IMR-90 (cell line): ENCODE measurements at regions not wholly inside any gene's neighbourhood (a gene's known extent, or its start where the extent isn't known, plus 50 kb on each side); places are given as distances from the start of the nearest gene placed in this dataset.
A peak's percentile ranks its signal among the peaks of the same experiment; 100 is the strongest.

Source experiments
- ATAC-seq: fragments of 200-7000 bp; cut with Tn5 transposase; 2 replicates; pipeline ENCODE4 v1.9.1; 2020; ENCODE audit warnings: low read depth, mild to moderate bottlenecking, moderate library complexity
- BruUV-seq: library from RNA; stranded (reverse); fragments of 400-500 nt; replicated peaks from 2 replicates; lab custom pipeline; 2021; lab: Mats Ljungman, UMichigan
- CTCF ChIA-PET: fragments of 300-600 bp; formaldehyde crosslinking; extraction: SDS; loops from one replicate; lab custom pipeline; 2021; ENCODE audit warnings: antibody characterized with exemption; lab: Yijun Ruan, JAX
- POLR2A ChIA-PET: fragments of 300-600 bp; sonication (Branson Sonifier 250); formaldehyde crosslinking; loops from one replicate; lab custom pipeline; 2022; ENCODE audit warnings: antibody characterized with exemption; ENCODE audit not compliant: unreplicated experiment; lab: Charles Lee
- DNase-seq: peaks from one replicate; pipeline ENCODE4 v3.0.0; 2013
- H2AFZ ChIP-seq: replicated peaks from 2 replicates; pipeline ENCODE3; 2013; ENCODE audit warnings: low read length, mild to moderate bottlenecking; ENCODE audit not compliant: poor library complexity
- H2AK5ac ChIP-seq: 2 replicates; pipeline ENCODE4 v1.6.1; 2013; ENCODE audit warnings: low read depth, low read length, inconsistent platforms
- H2AK9ac ChIP-seq: replicated peaks from 2 replicates; pipeline ENCODE3; 2013; ENCODE audit warnings: mild to moderate bottlenecking, low read depth, low read length, moderate library complexity; ENCODE audit not compliant: poor library complexity
- H2BK120ac ChIP-seq: 2 replicates; pipeline ENCODE4 v1.6.1; 2013; ENCODE audit warnings: low read depth, low read length, inconsistent platforms
- H2BK15ac ChIP-seq: 3 replicates; pipeline ENCODE4 v1.6.1; 2013; ENCODE audit warnings: low read depth, low read length, inconsistent platforms
- H2BK20ac ChIP-seq: 2 replicates; pipeline ENCODE4 v1.6.1; 2013; ENCODE audit warnings: low read depth, mild to moderate bottlenecking, inconsistent platforms, low read length, moderate library complexity
- H2BK5ac ChIP-seq: 2 replicates; pipeline ENCODE4 v1.6.1; 2013; ENCODE audit warnings: mild to moderate bottlenecking, low read depth, low read length, inconsistent platforms; ENCODE audit not compliant: poor library complexity, severe bottlenecking
- H3K14ac ChIP-seq: replicated peaks from 2 replicates; pipeline ENCODE4 v1.6.1; 2013; ENCODE audit warnings: low read depth, low read length, inconsistent platforms
- H3K18ac ChIP-seq: 2 replicates; pipeline ENCODE4 v1.6.1; 2013; ENCODE audit warnings: low read depth, low read length, control low read depth
- H3K23ac ChIP-seq: 2 replicates; pipeline ENCODE4 v1.6.1; 2013; ENCODE audit warnings: low read depth, low read length, inconsistent platforms
- H3K27ac ChIP-seq: 2 replicates; pipeline ENCODE4 v1.5.1; 2013; ENCODE audit warnings: mild to moderate bottlenecking, control low read depth, low read length; ENCODE audit not compliant: insufficient read depth
- H3K27me3 ChIP-seq: 2 replicates; pipeline ENCODE4 v1.6.1; 2013; ENCODE audit warnings: low read length; ENCODE audit not compliant: control insufficient read depth, insufficient read depth
- H3K36me3 ChIP-seq: 2 replicates; pipeline ENCODE4 v1.6.1; 2013; ENCODE audit warnings: low read length, mixed read lengths; ENCODE audit not compliant: control insufficient read depth, insufficient read depth
- H3K4ac ChIP-seq: 2 replicates; pipeline ENCODE4 v1.6.1; 2013; ENCODE audit warnings: low read depth, low read length, inconsistent platforms
- H3K4me1 ChIP-seq: 2 replicates; pipeline ENCODE4 v1.6.1; 2013; ENCODE audit warnings: low read length, mixed read lengths; ENCODE audit not compliant: control insufficient read depth, insufficient read depth
- H3K4me2 ChIP-seq: 2 replicates; pipeline ENCODE4 v1.6.1; 2013; ENCODE audit warnings: low read depth, mild to moderate bottlenecking, control low read depth, low read length, moderate library complexity
- H3K4me3 ChIP-seq: 2 replicates; pipeline ENCODE4 v1.5.1; 2013; ENCODE audit warnings: low read depth, mild to moderate bottlenecking, control low read depth, low read length, moderate library complexity; ENCODE audit not compliant: insufficient read depth
- H3K56ac ChIP-seq: 2 replicates; pipeline ENCODE4 v1.6.1; 2013; ENCODE audit warnings: low read length, inconsistent platforms; ENCODE audit not compliant: insufficient read depth; ENCODE audit errors: extremely low read depth
- H3K79me1 ChIP-seq, 2 experiments: 2 replicates each; pipeline ENCODE4 v1.6.1; 2013; ENCODE audit warnings: low read length in 2 of 2, inconsistent platforms in 1 of 2, low read depth in 1 of 2
- H3K9ac ChIP-seq: 2 replicates; pipeline ENCODE4 v1.6.1; 2013; ENCODE audit warnings: low read depth, low read length, control low read depth
- H3K9me1 ChIP-seq: 2 replicates; pipeline ENCODE4 v1.6.1; 2013; ENCODE audit warnings: low read length, inconsistent platforms; ENCODE audit not compliant: insufficient read depth
- H3K9me3 ChIP-seq: 2 replicates; pipeline ENCODE4 v1.6.1; 2013; ENCODE audit warnings: low read length; ENCODE audit not compliant: control insufficient read depth, insufficient read depth
- H4K20me1 ChIP-seq: 2 replicates; pipeline ENCODE4 v1.6.1; 2013; ENCODE audit warnings: low read length, inconsistent platforms; ENCODE audit not compliant: insufficient read depth
- H4K5ac ChIP-seq: 2 replicates; pipeline ENCODE4 v1.6.1; 2013; ENCODE audit warnings: mild to moderate bottlenecking, low read depth, low read length, control low read depth
- H4K8ac ChIP-seq, 2 experiments: 2 replicates each; pipeline ENCODE4 v1.6.1; 2013; ENCODE audit warnings: low read depth in 2 of 2, low read length in 2 of 2, control low read depth in 1 of 2, inconsistent platforms in 1 of 2
- H4K91ac ChIP-seq: 2 replicates; pipeline ENCODE4 v1.6.1; 2013; ENCODE audit warnings: low read depth, low read length, inconsistent platforms; ENCODE audit not compliant: insufficient read depth
- BHLHE40 ChIP-seq: fragments of 150-350 bp; IDR thresholded peaks from 2 replicates; pipeline ENCODE4 v1.6.1; 2016; ENCODE audit warnings: mild to moderate bottlenecking, low read depth, low read length
- CEBPB ChIP-seq: IDR thresholded peaks from 2 replicates; pipeline ENCODE4 v1.6.1; 2012; ENCODE audit warnings: low read depth, low read length, improper control_type of control experiment
- CHD1 ChIP-seq: IDR thresholded peaks from 2 replicates; pipeline ENCODE4 v1.6.1; 2012; ENCODE audit warnings: low read depth, low read length, improper control_type of control experiment
- CTCF ChIP-seq: conservative IDR thresholded peaks from 2 replicates; pipeline ENCODE4 v1.5.1; 2012; ENCODE audit warnings: mild to moderate bottlenecking, low read depth, low read length, improper control_type of control experiment
- FOS ChIP-seq: fragments of 150-350 bp; IDR thresholded peaks from 2 replicates; pipeline ENCODE4 v1.6.1; 2016; ENCODE audit warnings: low read depth, low read length
- MAFK ChIP-seq: IDR thresholded peaks from 2 replicates; pipeline ENCODE4 v1.6.1; 2012; ENCODE audit warnings: low read depth, low read length, improper control_type of control experiment
- MAZ ChIP-seq: IDR thresholded peaks from 2 replicates; pipeline ENCODE4 v1.6.1; 2012; ENCODE audit warnings: low read depth, mild to moderate bottlenecking, low read length, improper control_type of control experiment, moderate library complexity, borderline replicate concordance
- MXI1 ChIP-seq: IDR thresholded peaks from 2 replicates; pipeline ENCODE4 v1.6.1; 2012; ENCODE audit warnings: low read depth, mild to moderate bottlenecking, low read length, moderate library complexity, borderline replicate concordance
- NFE2L2 ChIP-seq: fragments of 150-350 bp; IDR thresholded peaks from 2 replicates; pipeline ENCODE4 v1.6.1; 2016; ENCODE audit warnings: low read depth, mild to moderate bottlenecking, low read length
- POLR2A ChIP-seq: IDR thresholded peaks from 2 replicates; pipeline ENCODE4 v1.6.1; 2012; ENCODE audit warnings: mild to moderate bottlenecking, low read depth, low read length
- RAD21 ChIP-seq: IDR thresholded peaks from 2 replicates; pipeline ENCODE4 v1.6.1; 2012; ENCODE audit warnings: low read length, improper control_type of control experiment
- RCOR1 ChIP-seq: IDR thresholded peaks from 2 replicates; pipeline ENCODE4 v1.6.1; 2012; ENCODE audit warnings: mild to moderate bottlenecking, low read length, improper control_type of control experiment; ENCODE audit not compliant: insufficient replicate concordance
- RFX5 ChIP-seq: IDR thresholded peaks from 2 replicates; pipeline ENCODE4 v1.8.0; 2012; ENCODE audit warnings: low read depth, mild to moderate bottlenecking, low read length, moderate library complexity
- SMC3 ChIP-seq: fragments of 150-350 bp; IDR thresholded peaks from 2 replicates; pipeline ENCODE4 v1.6.1; 2016; ENCODE audit warnings: low read depth, mild to moderate bottlenecking, antibody characterized with exemption, low read length, moderate library complexity
- USF2 ChIP-seq: fragments of 150-350 bp; IDR thresholded peaks from 2 replicates; pipeline ENCODE4 v1.6.1; 2017; ENCODE audit warnings: mild to moderate bottlenecking, antibody characterized with exemption, low read length, low read depth
- WGBS, 2 experiments: methylation state at CpG; one replicate each; pipeline versions ENCODE4 v1.1.5 to v1.1.7; 2013; ENCODE audit warnings: missing lambda C conversion rate in 2 of 2; ENCODE audit not compliant: insufficient read length in 1 of 2; ENCODE audit errors: extremely low coverage in 2 of 2; 5-methylcytosine and 5-hydroxymethylcytosine counted together
- dilution Hi-C: fragments of 300-500 bp; cut with HindIII; formaldehyde crosslinking; loops from one replicate; pipeline ENCODE4 v1.14.3; 2018; ENCODE audit warnings: low sequenced_read_pairs; ENCODE audit not compliant: unreplicated experiment
- in situ Hi-C: fragments of 300-500 bp; cut with MboI; formaldehyde crosslinking; loops from 3 replicates; pipeline ENCODE4 v1.14.3; 2019; ENCODE audit warnings: low sequenced_read_pairs, inconsistent platforms, mixed read lengths
- intact Hi-C: fragments of 100-400 bp; cut with micrococcal nuclease; formaldehyde crosslinking; loops from 2 replicates; pipeline ENCODE4 v1.10.0; 2022
- TF ChIP-seq, protein P1 (sequence below): fragments of 150-350 bp; IDR thresholded peaks from 2 replicates; pipeline ENCODE4 v1.6.1; 2016; ENCODE audit warnings: low read depth, mild to moderate bottlenecking, low read length, moderate library complexity, borderline replicate concordance

DNA sequence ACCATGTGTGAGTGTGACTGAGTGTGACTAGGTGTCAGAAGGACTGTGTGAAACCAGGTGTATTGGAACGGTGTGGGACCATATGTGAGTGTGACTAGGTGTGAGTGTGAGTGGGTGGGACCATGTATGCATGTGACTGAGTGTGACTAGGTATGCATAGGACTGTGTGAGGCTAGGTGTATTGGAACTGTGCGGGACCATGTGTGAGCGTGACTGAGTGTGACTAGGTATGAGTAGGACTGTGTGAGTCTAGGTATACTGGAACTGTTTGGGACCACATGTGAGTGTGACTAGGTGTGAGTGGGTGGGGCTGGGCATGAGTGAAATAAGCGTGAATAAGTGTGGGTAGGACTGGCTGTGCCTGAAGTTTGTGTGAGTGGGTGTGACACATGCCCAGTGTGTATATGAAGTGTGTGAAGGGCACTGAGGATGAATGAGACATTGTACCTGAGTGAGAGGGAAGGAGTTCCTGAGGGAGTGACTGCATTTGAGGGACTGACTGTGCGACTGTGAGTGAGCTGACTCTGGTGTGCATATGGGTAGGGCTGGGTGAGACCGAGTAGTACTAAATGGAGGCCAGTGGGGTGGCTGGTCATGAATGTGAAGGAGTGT lies 247.0 kb upstream of the CCDC54 start:
- Histone ChIP-seq H2BK15ac (no peak overlapping the region), H3K4me2 (no peak overlapping the region), H2AK5ac (no peak overlapping the region), H3K27me3 (no peaks in the 10 kb centered on the region; the same call in 1 of the 2 replicates), H3K9me1 (peaks cover 7% of the 10 kb centered on the region; the same call in 1 of the 2 replicates), H3K18ac (no peak overlapping the region), H2BK5ac (no peak overlapping the region), H3K56ac (no peak overlapping the region), H3K36me3 (no peaks in the 10 kb centered on the region), H3K14ac (no peak overlapping the region), H3K4me3 (no peak overlapping the region), H4K20me1 (no peaks in the 10 kb centered on the region), H4K8ac (no peak overlapping the region), H4K5ac (no peak overlapping the region), H3K9me3 (no peaks in the 10 kb centered on the region), H3K4ac (no peak overlapping the region), H3K9ac (no peak overlapping the region), H3K79me1 (no peaks in the 10 kb centered on the region), H2BK20ac (no peak overlapping the region), H2AK9ac (peak overlapping the region; percentile 42), H2AFZ (peak overlapping the region; percentile 33), H3K27ac (no peak overlapping the region), H2BK120ac (no peak overlapping the region), H3K23ac (no peak overlapping the region), H4K91ac (no peak overlapping the region), H3K4me1 (no peaks in the 10 kb centered on the region)
- intact Hi-C loops (no loop called here), dilution Hi-C loops (no loop called here), in situ Hi-C loops (no loop called here)
- no peak for ATAC-seq
- ChIA-PET CTCF (no interaction called here), POLR2A (no interaction called here)
- no TSS peak for BruUV-seq
- 89% methylated on average over 4 of the region's 6 CpGs; no CpG with 5 or more reads in 1 of the 2 experiments for WGBS, 2 experiments
- no peak for DNase-seq
- TF ChIP-seq SMC3 (no peak), RAD21 (no peak), USF2 (no peak), MXI1 (no peak), CHD1 (no peak), POLR2A (no peak), RFX5 (no peak), CEBPB (no peak), RCOR1 (no peak), BHLHE40 (no peak), CTCF (no peak), MAZ (no peak), FOS (no peak), NFE2L2 (no peak), MAFK (no peak)
- TF ChIP-seq, protein P1, sequence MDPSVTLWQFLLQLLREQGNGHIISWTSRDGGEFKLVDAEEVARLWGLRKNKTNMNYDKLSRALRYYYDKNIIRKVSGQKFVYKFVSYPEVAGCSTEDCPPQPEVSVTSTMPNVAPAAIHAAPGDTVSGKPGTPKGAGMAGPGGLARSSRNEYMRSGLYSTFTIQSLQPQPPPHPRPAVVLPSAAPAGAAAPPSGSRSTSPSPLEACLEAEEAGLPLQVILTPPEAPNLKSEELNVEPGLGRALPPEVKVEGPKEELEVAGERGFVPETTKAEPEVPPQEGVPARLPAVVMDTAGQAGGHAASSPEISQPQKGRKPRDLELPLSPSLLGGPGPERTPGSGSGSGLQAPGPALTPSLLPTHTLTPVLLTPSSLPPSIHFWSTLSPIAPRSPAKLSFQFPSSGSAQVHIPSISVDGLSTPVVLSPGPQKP = no peak
